Upper lobe of left lung (tissue), 6 donors: ENCODE measurements at regions not wholly inside any gene's neighbourhood (a gene's known extent, or its start where the extent isn't known, plus 50 kb on each side); places are given as distances from the start of the nearest gene placed in this dataset.

Experiments
- ATAC-seq, 2 donors: fragments of 200-7000 bp; cut with Tn5 transposase; one replicate each; pipeline ENCODE4 v1.9.1; 2022; ENCODE audit warnings: mild to moderate bottlenecking in 2 of 2, moderate library complexity in 2 of 2; ENCODE audit not compliant: low FRiP score in 2 of 2
- DNase-seq, 2 donors: peaks; one replicate each; pipeline ENCODE4 v3.0.0-alpha.2; 2019 to 2020
- H3K27ac ChIP-seq, 4 donors: fragments of 200-600 bp; sonication (generic); one replicate each; pipeline ENCODE4 v1.5.1; 2016 to 2019
- H3K27me3 ChIP-seq, 4 donors: fragments of 200-600 bp; sonication (generic); one replicate each; pipeline ENCODE4 v1.5.1; 2017 to 2019
- H3K36me3 ChIP-seq, 4 donors: fragments of 200-600 bp; sonication (generic); one replicate each; pipeline ENCODE4 v1.5.1; 2016 to 2019
- H3K4me1 ChIP-seq, 4 donors: fragments of 200-600 bp; sonication (generic); one replicate each; pipeline ENCODE4 v1.5.1; 2018 to 2019
- H3K4me3 ChIP-seq, 4 donors: fragments of 200-600 bp; sonication (generic); one replicate each; pipeline ENCODE4 v1.5.1; 2017 to 2019; ENCODE audit warnings: mild to moderate bottlenecking in 2 of 4, moderate library complexity in 1 of 4
- H3K9me3 ChIP-seq, 4 donors: fragments of 200-600 bp; sonication (generic); one replicate each; pipeline ENCODE4 v1.5.1; 2018 to 2019
- EP300 ChIP-seq, 4 donors: sonication (generic); formaldehyde crosslinking; IDR thresholded peaks; one replicate each; pipeline ENCODE4 v1.5.1; 2017; ENCODE audit warnings: antibody characterized with exemption in 4 of 4, control low read depth in 2 of 4
- POLR2A ChIP-seq, 4 donors: fragments of 450-650 bp; IDR thresholded peaks; one replicate each; pipeline ENCODE4 v1.5.1; 2016 to 2017; ENCODE audit warnings: antibody characterized with exemption in 4 of 4, mild to moderate bottlenecking in 2 of 4
- POLR2AphosphoS5 ChIP-seq, 2 donors: sonication (generic); formaldehyde crosslinking; IDR thresholded peaks; one replicate each; pipeline ENCODE4 v1.5.1; 2017; ENCODE audit warnings: antibody characterized with exemption in 2 of 2
- WGBS, 2 donors: methylation state at CpG; one replicate each; pipeline ENCODE4 v1.1.5; 2017 to 2018; 5-methylcytosine and 5-hydroxymethylcytosine counted together
- TF ChIP-seq, protein P1 (sequence below), 6 experiments: fragments of 450-650 bp in 4 of 6; fragments of 200-600 bp in 2 of 6; sonication (generic) in 2 of 6; IDR thresholded peaks; one replicate each; pipeline ENCODE4 v1.5.1; 2016 to 2019; ENCODE audit warnings: antibody characterized with exemption in 6 of 6
- donor health status: DM: no; HTN: no; CAD: no; lungs with moderate emphysema.
- donor health status: DM: no; HTN: yes; CAD: no; lungs with severe emphysema.

DNA sequence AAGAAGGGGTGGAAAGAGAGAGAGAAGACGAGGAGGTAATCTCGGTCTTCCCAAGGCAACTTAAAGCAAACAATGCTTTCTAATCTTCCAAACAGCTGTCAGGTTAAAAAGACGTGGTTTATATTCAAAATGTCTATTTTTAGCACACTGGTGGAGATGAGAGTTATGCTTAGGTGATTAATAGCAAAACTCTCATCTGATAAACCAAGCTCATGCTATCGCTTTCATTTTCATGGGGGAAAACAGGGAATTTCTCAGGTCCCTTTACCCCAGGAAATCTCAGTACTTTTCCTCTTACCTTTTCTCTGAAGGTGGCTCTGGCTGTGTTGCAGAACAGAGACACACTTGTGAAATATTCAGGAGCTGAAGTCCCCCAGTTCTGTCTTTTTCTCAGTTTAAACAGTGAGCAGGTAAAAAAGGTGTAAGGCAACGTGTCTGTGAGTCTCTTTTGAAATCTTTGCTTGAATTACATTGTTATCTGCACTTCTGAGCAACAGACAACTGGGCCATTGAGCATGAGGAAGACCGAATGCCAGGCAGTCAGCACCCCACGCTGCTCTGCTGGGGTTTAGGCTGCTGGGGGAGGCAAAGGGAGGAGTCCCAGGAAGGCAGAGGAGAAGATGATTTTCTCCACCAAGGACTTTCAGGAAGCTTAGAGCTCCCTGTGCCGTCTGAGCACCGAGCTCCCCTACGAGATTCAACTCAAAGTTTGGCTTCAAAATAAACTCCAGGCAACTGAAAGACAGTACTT lies 759.3 kb downstream of the BCL11B start:
- Histone ChIP-seq H3K27ac (no peak overlapping the region), H3K4me3 (no peak overlapping the region), H3K36me3 (no peaks in the 10 kb centered on the region), H3K27me3 (no peaks in the 10 kb centered on the region), H3K9me3 (peaks cover 0 to 4% (median 0%) of the 10 kb centered on the region in 4 donors), H3K4me1 (no peaks in the 10 kb centered on the region)
- ATAC-seq (no peak), DNase-seq (no peak)
- WGBS, 2 donors, result 40 to 53% methylated on average over 10 of the region's 10 CpGs
- TF ChIP-seq POLR2A (IDR thresholded peaks at IDR 0.05), result no peak
- TF ChIP-seq POLR2AphosphoS5 (IDR thresholded peaks at IDR 0.05), result no peak
- TF ChIP-seq, protein P1, sequence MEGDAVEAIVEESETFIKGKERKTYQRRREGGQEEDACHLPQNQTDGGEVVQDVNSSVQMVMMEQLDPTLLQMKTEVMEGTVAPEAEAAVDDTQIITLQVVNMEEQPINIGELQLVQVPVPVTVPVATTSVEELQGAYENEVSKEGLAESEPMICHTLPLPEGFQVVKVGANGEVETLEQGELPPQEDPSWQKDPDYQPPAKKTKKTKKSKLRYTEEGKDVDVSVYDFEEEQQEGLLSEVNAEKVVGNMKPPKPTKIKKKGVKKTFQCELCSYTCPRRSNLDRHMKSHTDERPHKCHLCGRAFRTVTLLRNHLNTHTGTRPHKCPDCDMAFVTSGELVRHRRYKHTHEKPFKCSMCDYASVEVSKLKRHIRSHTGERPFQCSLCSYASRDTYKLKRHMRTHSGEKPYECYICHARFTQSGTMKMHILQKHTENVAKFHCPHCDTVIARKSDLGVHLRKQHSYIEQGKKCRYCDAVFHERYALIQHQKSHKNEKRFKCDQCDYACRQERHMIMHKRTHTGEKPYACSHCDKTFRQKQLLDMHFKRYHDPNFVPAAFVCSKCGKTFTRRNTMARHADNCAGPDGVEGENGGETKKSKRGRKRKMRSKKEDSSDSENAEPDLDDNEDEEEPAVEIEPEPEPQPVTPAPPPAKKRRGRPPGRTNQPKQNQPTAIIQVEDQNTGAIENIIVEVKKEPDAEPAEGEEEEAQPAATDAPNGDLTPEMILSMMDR (IDR thresholded peaks at IDR 0.05), result no peak
- no peak for TF ChIP-seq EP300 (IDR thresholded peaks at IDR 0.05)

DNA sequence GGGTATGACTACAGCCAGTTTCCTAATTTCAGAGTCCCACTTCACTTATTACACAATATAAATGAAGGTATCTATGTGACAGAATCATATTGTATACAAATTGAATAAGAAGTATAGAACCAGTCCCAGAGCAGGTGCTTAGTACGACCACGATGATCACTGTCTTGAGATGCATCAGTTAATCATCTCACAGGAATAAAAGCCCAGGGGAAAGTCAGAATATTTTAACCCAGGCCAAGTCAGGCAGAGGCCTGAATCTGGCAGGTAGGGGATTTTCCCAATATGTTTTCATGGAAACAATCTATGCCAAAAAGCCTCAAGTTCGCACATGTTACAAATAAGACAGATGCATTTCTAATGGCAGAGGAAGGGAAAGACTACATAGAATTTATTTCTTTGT lies 758.4 kb downstream of the BCL11B start:
- Histone ChIP-seq H3K36me3 (no peaks in the 10 kb centered on the region), H3K4me1 (no peaks in the 10 kb centered on the region), H3K27me3 (no peaks in the 10 kb centered on the region), H3K4me3 (no peak overlapping the region), H3K9me3 (no peaks in the 10 kb centered on the region), H3K27ac (no peak overlapping the region)
- ATAC-seq (no peak), DNase-seq (no peak)
- no peak for TF ChIP-seq EP300 (IDR thresholded peaks at IDR 0.05)
- no peak for TF ChIP-seq POLR2AphosphoS5 (IDR thresholded peaks at IDR 0.05)
- TF ChIP-seq, protein P1 (IDR thresholded peaks at IDR 0.05), result no peak
- TF ChIP-seq POLR2A (IDR thresholded peaks at IDR 0.05), result no peak
- WGBS, 2 donors, result 82 to 87% methylated on average over 3 of the region's 3 CpGs

- no peaks in the 10 kb centered on the region for H3K27me3 ChIP-seq
- H3K4me1 ChIP-seq, result no peaks in the 10 kb centered on the region
- no peak for TF ChIP-seq POLR2A (IDR thresholded peaks at IDR 0.05)
- TF ChIP-seq, protein P1 (IDR thresholded peaks at IDR 0.05), result no peak
- no peak for TF ChIP-seq EP300 (IDR thresholded peaks at IDR 0.05)
- no peak for TF ChIP-seq POLR2AphosphoS5 (IDR thresholded peaks at IDR 0.05)
- no peak for DNase-seq
- no peak for ATAC-seq
- no peak overlapping the region for H3K27ac ChIP-seq
- no peaks in the 10 kb centered on the region for H3K36me3 ChIP-seq
- no peaks in the 10 kb centered on the region for H3K9me3 ChIP-seq
- no peak overlapping the region for H3K4me3 ChIP-seq
These were observed 758.0 kb downstream of the BCL11B start for GRCh38 chr14:98514016-98514415.

DNA sequence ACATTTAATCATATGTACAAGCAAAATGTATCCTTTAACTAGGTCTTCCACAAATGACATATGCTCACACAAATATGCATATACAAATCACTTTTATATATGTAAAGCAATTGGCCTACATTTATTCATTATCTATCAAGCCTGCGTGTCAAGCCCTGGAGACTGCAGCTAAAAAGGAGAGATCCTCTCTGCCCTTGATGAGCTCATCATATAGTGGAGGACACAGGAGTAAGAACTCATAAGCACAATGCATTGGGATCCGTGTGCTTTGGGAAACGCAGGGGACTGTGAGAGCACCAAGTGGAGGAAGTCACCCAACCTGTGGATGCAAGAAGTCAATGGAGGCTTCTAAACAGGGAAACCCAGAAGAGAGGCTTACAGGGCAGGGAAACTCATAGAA lies 735.7 kb downstream of the BCL11B start:
- no peak for DNase-seq
- Histone ChIP-seq H3K27ac (no peak overlapping the region), H3K9me3 (no peaks in the 10 kb centered on the region), H3K4me3 (no peak overlapping the region), H3K4me1 (no peaks in the 10 kb centered on the region), H3K36me3 (no peaks in the 10 kb centered on the region), H3K27me3 (no peaks in the 10 kb centered on the region)
- ATAC-seq, result no peak
- TF ChIP-seq EP300 (IDR thresholded peaks at IDR 0.05), result no peak
- WGBS, 2 donors, result 75 to 91% methylated on average over 3 of the region's 3 CpGs

- no peak for TF ChIP-seq POLR2AphosphoS5 (IDR thresholded peaks at IDR 0.05)
- no peak for TF ChIP-seq POLR2A (IDR thresholded peaks at IDR 0.05)
- TF ChIP-seq, protein P1 (IDR thresholded peaks at IDR 0.05), result no peak
- WGBS, 2 donors, result 50 to 57% methylated on average over 9 to 10 of the region's 10 CpGs
- no peak overlapping the region for H3K27ac ChIP-seq
- no peak overlapping the region for H3K4me3 ChIP-seq
- no peaks in the 10 kb centered on the region for H3K9me3 ChIP-seq
- ATAC-seq, result no peak
- no peaks in the 10 kb centered on the region for H3K27me3 ChIP-seq
- H3K36me3 ChIP-seq, result no peaks in the 10 kb centered on the region
- DNase-seq, result no peak
- no peaks in the 10 kb centered on the region for H3K4me1 ChIP-seq
These were observed 729.7 kb downstream of the BCL11B start for GRCh38 chr14:98542316-98542715.
